H1 (cell line): ENCODE measurements at regions not wholly inside any gene's neighbourhood (a gene's known extent, or its start where the extent isn't known, plus 50 kb on each side); places are given as distances from the start of the nearest gene placed in this dataset.

ENCODE experiments used
- CTCF ChIA-PET: fragments of 300-600 bp; sonication (Branson Sonifier 250); formaldehyde crosslinking; loops from one replicate; lab custom pipeline; 2021; ENCODE audit not compliant: partially characterized antibody; lab: Charles Lee
- POLR2A ChIA-PET: fragments of 300-600 bp; sonication (Branson Sonifier 250); formaldehyde crosslinking; loops from one replicate; lab custom pipeline; 2021; ENCODE audit warnings: inconsistent platforms; ENCODE audit not compliant: partially characterized antibody; lab: Charles Lee
- DNase-seq, 2 experiments: peaks; one replicate each; pipeline versions ENCODE4 v3.0.0 to v3.0.0-alpha.2; 2010 to 2022; ENCODE audit warnings: low spot score in 2 of 2, low read depth in 1 of 2, mixed read lengths in 1 of 2
- FAIRE-seq: peaks from 2 replicates; lab custom pipeline; 2011; peaks lifted over from hg19 to GRCh38; lab: Jason Lieb, UNC
- H2AFZ ChIP-seq: 2 replicates; pipeline ENCODE4 v1.8.1; 2012; ENCODE audit warnings: low read length, inconsistent platforms
- H2AK5ac ChIP-seq: 2 replicates; pipeline ENCODE4 v1.6.1; 2013; ENCODE audit warnings: low read depth, low read length
- H2BK120ac ChIP-seq: replicated peaks from 2 replicates; pipeline ENCODE3; 2013; ENCODE audit warnings: low read depth, low read length, inconsistent platforms
- H2BK12ac ChIP-seq: 2 replicates; pipeline ENCODE4 v1.6.1; 2013; ENCODE audit warnings: low read depth, low read length
- H2BK15ac ChIP-seq: 2 replicates; pipeline ENCODE4 v1.6.1; 2013; ENCODE audit warnings: low read length
- H2BK20ac ChIP-seq: 2 replicates; pipeline ENCODE4 v1.6.1; 2013; ENCODE audit warnings: low read length
- H2BK5ac ChIP-seq: 2 replicates; pipeline ENCODE4 v1.6.1; 2013; ENCODE audit warnings: low read depth, low read length
- H3K14ac ChIP-seq: 2 replicates; pipeline ENCODE4 v1.6.1; 2013; ENCODE audit warnings: inconsistent platforms; ENCODE audit not compliant: insufficient read length
- H3K18ac ChIP-seq: 2 replicates; pipeline ENCODE4 v1.6.1; 2013; ENCODE audit warnings: low read length; ENCODE audit errors: extremely low read depth
- H3K23ac ChIP-seq: 2 replicates; pipeline ENCODE4 v1.6.1; 2013; ENCODE audit warnings: inconsistent platforms; ENCODE audit not compliant: insufficient read length
- H3K23me2 ChIP-seq: 2 replicates; pipeline ENCODE4 v1.6.1; 2013; ENCODE audit warnings: low read depth, low read length
- H3K27ac ChIP-seq: 2 replicates; pipeline ENCODE4 v1.6.1; 2011; ENCODE audit warnings: low read depth, low read length, inconsistent platforms
- H3K27me3 ChIP-seq, 4 experiments: replicated peaks in 1 of 4; 1 replicate in 1 of 4; 2 replicates in 3 of 4; pipeline versions ENCODE4 v1.6.1 to v1.8.1; 2011 to 2013; ENCODE audit warnings: low read length in 3 of 4, mild to moderate bottlenecking in 3 of 4, inconsistent platforms in 2 of 4, mixed read lengths in 2 of 4, moderate library complexity in 1 of 4; ENCODE audit not compliant: control insufficient read depth in 3 of 4, insufficient read depth in 3 of 4; ENCODE audit errors: extremely low read depth in 1 of 4
- H3K36me3 ChIP-seq, 4 experiments: 2 replicates each; pipeline versions ENCODE4 v1.6.1 to v1.8.1; 2011 to 2013; ENCODE audit warnings: mild to moderate bottlenecking in 4 of 4, low read length in 3 of 4, moderate library complexity in 2 of 4, control low read depth in 1 of 4, inconsistent platforms in 1 of 4; ENCODE audit not compliant: insufficient read depth in 4 of 4, control insufficient read depth in 2 of 4
- H3K4ac ChIP-seq: replicated peaks from 2 replicates; pipeline ENCODE3; 2013; ENCODE audit warnings: low read length, low read depth, mixed read lengths, inconsistent platforms; ENCODE audit not compliant: insufficient read length
- H3K4me1 ChIP-seq, 4 experiments: replicated peaks in 1 of 4; 1 replicate in 1 of 4; 2 replicates in 3 of 4; pipeline versions ENCODE4 v1.6.1 to v1.8.1; 2011 to 2013; ENCODE audit warnings: low read length in 3 of 4, inconsistent platforms in 2 of 4, mixed read lengths in 1 of 4; ENCODE audit not compliant: insufficient read depth in 4 of 4, control insufficient read depth in 3 of 4
- H3K4me2 ChIP-seq, 2 experiments: 2 replicates each; pipeline versions ENCODE4 v1.6.1 to v1.8.1; 2011 to 2013; ENCODE audit warnings: low read depth in 2 of 2, low read length in 2 of 2, control low read depth in 1 of 2, inconsistent platforms in 1 of 2, mild to moderate bottlenecking in 1 of 2; ENCODE audit not compliant: insufficient read depth in 1 of 2
- H3K4me3 ChIP-seq, 4 experiments: fragments of 200-600, 300-600 bp in 1 of 4; sonication (generic), shearing (Covaris generic), sonication (Bioruptor Twin) in 1 of 4; 2 replicates each; pipeline versions ENCODE4 v1.5.1 to v1.8.1; 2011 to 2016; ENCODE audit warnings: low read length in 4 of 4, low read depth in 3 of 4, control low read depth in 2 of 4, inconsistent platforms in 2 of 4, mild to moderate bottlenecking in 2 of 4, mixed read lengths in 1 of 4, moderate library complexity in 1 of 4; ENCODE audit not compliant: insufficient read depth in 2 of 4; ENCODE audit errors: extremely low read depth in 1 of 4
- H3K56ac ChIP-seq: replicated peaks from 2 replicates; pipeline ENCODE3; 2013; ENCODE audit warnings: low read depth, mild to moderate bottlenecking, mixed read lengths, low read length, inconsistent platforms; ENCODE audit not compliant: insufficient read length
- H3K79me1 ChIP-seq: 2 replicates; pipeline ENCODE4 v1.6.1; 2013; ENCODE audit warnings: low read depth, low read length, control low read depth
- H3K79me2 ChIP-seq, 2 experiments: 2 replicates each; pipeline versions ENCODE4 v1.6.1 to v1.8.1; 2012 to 2013; ENCODE audit warnings: low read length in 2 of 2, mild to moderate bottlenecking in 2 of 2, inconsistent platforms in 1 of 2; ENCODE audit not compliant: insufficient read depth in 2 of 2, control insufficient read depth in 1 of 2
- H3K9ac ChIP-seq, 4 experiments: replicated peaks in 1 of 4; 1 replicate in 1 of 4; 2 replicates in 3 of 4; pipeline versions ENCODE4 v1.6.1 to v1.8.1; 2011 to 2013; ENCODE audit warnings: low read depth in 3 of 4, low read length in 3 of 4, control low read depth in 2 of 4, mild to moderate bottlenecking in 2 of 4, moderate library complexity in 2 of 4, inconsistent platforms in 1 of 4; ENCODE audit errors: extremely low read depth in 1 of 4
- H3K9me3 ChIP-seq, 2 experiments: 2 replicates each; pipeline versions ENCODE4 v1.6.1 to v1.8.1; 2012 to 2013; ENCODE audit warnings: mild to moderate bottlenecking in 2 of 2, moderate library complexity in 2 of 2, control low read depth in 1 of 2, inconsistent platforms in 1 of 2, low read depth in 1 of 2, low read length in 1 of 2, mixed read lengths in 1 of 2; ENCODE audit not compliant: insufficient read depth in 2 of 2
- H4K20me1 ChIP-seq, 2 experiments: replicated peaks in 1 of 2; 2 replicates each; pipeline versions ENCODE3 to v1.8.1; 2011 to 2013; ENCODE audit warnings: inconsistent platforms in 2 of 2, low read length in 2 of 2, mild to moderate bottlenecking in 1 of 2; ENCODE audit not compliant: insufficient read depth in 2 of 2, control insufficient read depth in 1 of 2
- H4K5ac ChIP-seq: 2 replicates; pipeline ENCODE4 v1.6.1; 2013; ENCODE audit warnings: low read length, low read depth, mixed read lengths, inconsistent platforms; ENCODE audit not compliant: insufficient read length
- H4K8ac ChIP-seq: 2 replicates; pipeline ENCODE4 v1.8.0; 2013; ENCODE audit warnings: mild to moderate bottlenecking, moderate library complexity, low read length, inconsistent platforms; ENCODE audit not compliant: insufficient read depth; ENCODE audit errors: extremely low read depth
- H4K91ac ChIP-seq: replicated peaks from 2 replicates; pipeline ENCODE3; 2013; ENCODE audit warnings: low read length, mixed read lengths, inconsistent platforms; ENCODE audit not compliant: insufficient read length
- ASH2L ChIP-seq: fragments of 200-600, 300-600 bp; sonication (generic); IDR thresholded peaks from one replicate; pipeline ENCODE4 v1.7.1; 2017; ENCODE audit warnings: low read length
- BCL11A ChIP-seq, 2 experiments: IDR thresholded peaks; one replicate each; pipeline ENCODE4 v1.6.1; 2011; ENCODE audit warnings: low read depth in 2 of 2, low read length in 2 of 2, mild to moderate bottlenecking in 2 of 2
- CBX5 ChIP-seq: fragments of 300-800, 300-1000 bp; sonication (generic); IDR thresholded peaks from 2 replicates; pipeline ENCODE4 v1.7.1; 2016; ENCODE audit warnings: antibody characterized with exemption, low read length, low read depth
- SIN3A ChIP-seq, 2 experiments: IDR thresholded peaks in 1 of 2; conservative IDR thresholded peaks in 1 of 2; 2 replicates each; pipeline ENCODE4 v1.6.1; 2011 to 2012; ENCODE audit warnings: low read length in 2 of 2, improper control_type of control experiment in 1 of 2, low read depth in 1 of 2, mild to moderate bottlenecking in 1 of 2
- TBP ChIP-seq: IDR thresholded peaks from 2 replicates; pipeline ENCODE4 v1.6.1; 2011; ENCODE audit warnings: low read depth, low read length, improper control_type of control experiment
- ZNF274 ChIP-seq: IDR thresholded peaks from 2 replicates; pipeline ENCODE4 v1.7.0; 2012; ENCODE audit warnings: low read length, borderline replicate concordance; ENCODE audit errors: extremely low read depth
- WGBS, 2 experiments: shearing (Covaris generic) in 1 of 2; methylation state at CpG; one replicate each; pipeline versions ENCODE4 v1.1.6 to v1.1.7; 2013 to 2015; ENCODE audit warnings: low lambda C conversion rate in 2 of 2, mixed read lengths in 2 of 2, inconsistent platforms in 1 of 2, low coverage in 1 of 2, missing lambda C conversion rate in 1 of 2; ENCODE audit not compliant: insufficient replicate concordance in 2 of 2, insufficient coverage in 1 of 2, insufficient read length in 1 of 2; ENCODE audit errors: extremely low coverage in 1 of 2, missing lambda C conversion rate in 1 of 2; 5-methylcytosine and 5-hydroxymethylcytosine counted together

GRCh38 chr16:64242492-64242891, 879.4 kb downstream of the CDH11 start:
- 91% methylated on average over 6 of the region's 6 CpGs; no CpG with 5 or more reads in 1 of the 2 experiments for WGBS, 2 experiments
- no peak for FAIRE-seq
- POLR2A ChIA-PET = no interaction called here

More at GRCh38 chr16:64242492-64242891, 879.4 kb downstream of the CDH11 start:
- Histone ChIP-seq H3K23me2 (no peaks in the 10 kb centered on the region), H2BK15ac (no peak overlapping the region), H2BK5ac (no peak overlapping the region), H3K36me3 (no peaks in the 10 kb centered on the region), H3K4ac (no peak overlapping the region), H3K18ac (no peak overlapping the region), H4K8ac (no peak overlapping the region), H3K27me3 (no peaks in the 10 kb centered on the region), H3K4me1 (no peaks in the 10 kb centered on the region), H3K23ac (no peak overlapping the region), H4K20me1 (no peaks in the 10 kb centered on the region), H3K4me2 (no peak overlapping the region), H3K9ac (no peak overlapping the region), H3K27ac (no peak overlapping the region), H2BK120ac (no peak overlapping the region), H2BK12ac (no peak overlapping the region), H3K79me2 (no peaks in the 10 kb centered on the region), H3K14ac (no peak overlapping the region), H2AFZ (no peak overlapping the region), H3K4me3 (no peak overlapping the region), H3K79me1 (no peaks in the 10 kb centered on the region), H4K91ac (no peak overlapping the region), H3K9me3 (peaks cover 0 to 5% of the 10 kb centered on the region in 2 experiments; a peak in 2 of 4 replicates), H4K5ac (no peak overlapping the region), H2AK5ac (no peak overlapping the region), H3K56ac (no peak overlapping the region), H2BK20ac (no peak overlapping the region)
- CTCF ChIA-PET = no interaction called here
- no peak for DNase-seq
- no peak for TF ChIP-seq SIN3A (conservative IDR thresholded peaks at IDR 0.05 in 1 of 2, IDR thresholded peaks at IDR 0.05 in 1 of 2; ENCODE audit: low read depth in 1 of 2, low read length in 2 of 2)
- no peak for TF ChIP-seq CBX5
- TF ChIP-seq ZNF274 = no peak
- TF ChIP-seq BCL11A (IDR thresholded peaks at IDR 0.05; ENCODE audit: low read depth in 2 of 2, low read length in 2 of 2) = no peak
- no peak for TF ChIP-seq ASH2L
- TF ChIP-seq TBP = no peak
